Stomach (tissue), 8 donors: ENCODE measurements at regions not wholly inside any gene's neighbourhood (a gene's known extent, or its start where the extent isn't known, plus 50 kb on each side); places are given as distances from the start of the nearest gene placed in this dataset.

ENCODE experiments used
- DNase-seq, 2 donors: peaks; one replicate each; pipeline versions ENCODE4 v3.0.0 to v3.0.0-alpha.2; 2013 to 2019
- H3K27ac ChIP-seq, 5 donors: fragments of 200-600 bp in 4 of 5; sonication (generic) in 4 of 5; one replicate each; pipeline ENCODE4 v1.5.1; 2013 to 2019; ENCODE audit warnings: mild to moderate bottlenecking in 1 of 5, moderate library complexity in 1 of 5
- H3K27me3 ChIP-seq, 3 donors: fragments of 200-600 bp; sonication (generic); one replicate each; pipeline ENCODE4 v1.5.1; 2017 to 2019; ENCODE audit warnings: mixed run types in 1 of 3
- H3K36me3 ChIP-seq, 4 donors: fragments of 200-600 bp; sonication (generic); 1 replicate in 3 of 4; 2 replicates in 1 of 4; pipeline ENCODE4 v1.5.1; 2016 to 2019
- H3K4me1 ChIP-seq, 4 donors: fragments of 200-600 bp; sonication (generic); one replicate each; pipeline ENCODE4 v1.5.1; 2016 to 2019
- H3K4me3 ChIP-seq, 4 donors: fragments of 200-600 bp; sonication (generic) in 3 of 4; one replicate each; pipeline ENCODE4 v1.5.1; 2016 to 2019; ENCODE audit warnings: mild to moderate bottlenecking in 1 of 4
- H3K9me3 ChIP-seq, 4 donors: fragments of 200-600 bp; sonication (generic); one replicate each; pipeline ENCODE4 v1.5.1; 2016 to 2019
- CTCF ChIP-seq, 7 experiments: fragments of 450-650 bp in 4 of 7; fragments of 200-600 bp in 3 of 7; sonication (generic) in 3 of 7; IDR thresholded peaks; one replicate each; pipeline ENCODE4 v1.5.1; 2016 to 2019; ENCODE audit warnings: antibody characterized with exemption in 7 of 7, control low read depth in 2 of 7, mild to moderate bottlenecking in 1 of 7
- EP300 ChIP-seq: sonication (generic); formaldehyde crosslinking; IDR thresholded peaks from one replicate; pipeline ENCODE4 v1.6.1; 2017; ENCODE audit warnings: antibody characterized with exemption
- POLR2A ChIP-seq, 4 donors: fragments of 450-650 bp; IDR thresholded peaks; one replicate each; pipeline ENCODE4 v1.6.1; 2016; ENCODE audit warnings: antibody characterized with exemption in 4 of 4, control low read depth in 2 of 4, mild to moderate bottlenecking in 1 of 4, moderate library complexity in 1 of 4
- POLR2AphosphoS5 ChIP-seq, 3 donors: sonication (generic); formaldehyde crosslinking; IDR thresholded peaks; one replicate each; pipeline ENCODE4 v1.6.1; 2016; ENCODE audit warnings: antibody characterized with exemption in 3 of 3
- WGBS, 5 donors: extraction: QIAGEN DNeasy Blood & Tissue Kit in 3 of 5; methylation state at CpG; one replicate each; pipeline versions ENCODE4 v1.1.5 to v1.1.7; 2013 to 2018; 5-methylcytosine and 5-hydroxymethylcytosine counted together
- intact Hi-C: fragments of 100-400 bp; cut with DNase I; formaldehyde crosslinking; loops from one replicate; pipeline ENCODE4 v1.15.1; 2023; ENCODE audit warnings: low total_unique reads
- donor health status: healthy with polysubstance abuse.
- donor health status: Bipolar disorder and iron deficiency.
- donor health status: healthy.

- TF ChIP-seq POLR2AphosphoS5 (IDR thresholded peaks at IDR 0.05) (no peak), CTCF (IDR thresholded peaks at IDR 0.05) (no peak)
- no peaks in the 10 kb centered on the region for H3K36me3 ChIP-seq
- DNase-seq, result no peak
- 91 to 94% (median 93%) methylated on average over 15 of the region's 15 CpGs for WGBS, 5 donors
- H3K4me3 ChIP-seq, result no peak overlapping the region
- intact Hi-C loops, result no loop called here
- H3K27me3 ChIP-seq, result no peaks in the 10 kb centered on the region
- no peak overlapping the region for H3K27ac ChIP-seq
- peaks cover 0 to 21% (median 13%) of the 10 kb centered on the region in 4 donors for H3K4me1 ChIP-seq
- no peaks in the 10 kb centered on the region for H3K9me3 ChIP-seq
Observed at GRCh38 chr10:3932597-3933375, 147.8 kb upstream of the KLF6 start.

- Histone ChIP-seq H3K4me1 (peaks cover 0 to 21% (median 13%) of the 10 kb centered on the region in 4 donors), H3K27me3 (no peaks in the 10 kb centered on the region), H3K9me3 (no peaks in the 10 kb centered on the region), H3K4me3 (no peak overlapping the region), H3K27ac (no peak overlapping the region), H3K36me3 (no peaks in the 10 kb centered on the region)
- WGBS, 5 donors, result 92 to 97% (median 95%) methylated on average over 7 of the region's 7 CpGs
- TF ChIP-seq EP300 (no peak), CTCF (IDR thresholded peaks at IDR 0.05) (no peak), POLR2A (IDR thresholded peaks at IDR 0.05) (no peak), POLR2AphosphoS5 (IDR thresholded peaks at IDR 0.05) (no peak)
- no peak for DNase-seq
- intact Hi-C loops, result no loop called here
Observed at GRCh38 chr10:3931901-3932300, 146.9 kb upstream of the KLF6 start.

- Histone ChIP-seq H3K9me3 (no peaks in the 10 kb centered on the region), H3K36me3 (no peaks in the 10 kb centered on the region), H3K27me3 (no peaks in the 10 kb centered on the region), H3K4me1 (peaks cover 0 to 16% (median 9%) of the 10 kb centered on the region in 4 donors), H3K27ac (no peak overlapping the region), H3K4me3 (no peak overlapping the region)
- intact Hi-C loops, result no loop called here
- TF ChIP-seq EP300 (no peak), POLR2AphosphoS5 (IDR thresholded peaks at IDR 0.05) (no peak), POLR2A (IDR thresholded peaks at IDR 0.05) (no peak), CTCF (IDR thresholded peaks at IDR 0.05) (no peak)
- 90 to 97% (median 93%) methylated on average over 6 of the region's 6 CpGs for WGBS, 5 donors
- no peak for DNase-seq
Observed at GRCh38 chr10:3931224-3931623, 146.2 kb upstream of the KLF6 start.

- DNase-seq, result no peak
- TF ChIP-seq EP300, result no peak
- TF ChIP-seq CTCF (IDR thresholded peaks at IDR 0.05), result no peak
- TF ChIP-seq POLR2AphosphoS5 (IDR thresholded peaks at IDR 0.05), result no peak
- no peak for TF ChIP-seq POLR2A (IDR thresholded peaks at IDR 0.05)
- peaks cover 0 to 6% (median 0%) of the 10 kb centered on the region in 4 donors for H3K4me1 ChIP-seq
- H3K27me3 ChIP-seq, result no peaks in the 10 kb centered on the region
- no peak overlapping the region for H3K4me3 ChIP-seq
- no peaks in the 10 kb centered on the region for H3K9me3 ChIP-seq
- H3K27ac ChIP-seq, result no peak overlapping the region
- H3K36me3 ChIP-seq, result no peaks in the 10 kb centered on the region
- WGBS, 5 donors, result 89 to 95% (median 94%) methylated on average over 2 of the region's 2 CpGs
- intact Hi-C loops, result no loop called here
Observed at GRCh38 chr10:3928569-3928968, 143.6 kb upstream of the KLF6 start.
